OCI-LY7 (cell line): ENCODE measurements at regions not wholly inside any gene's neighbourhood (a gene's known extent, or its start where the extent isn't known, plus 50 kb on each side); places are given as distances from the start of the nearest gene placed in this dataset.

Experiments used
- CTCF ChIP-seq: fragments of 200-600 bp; sonication (generic); conservative IDR thresholded peaks from 2 replicates; pipeline ENCODE4 v1.5.1; 2014; ENCODE audit warnings: mild to moderate bottlenecking, antibody characterized with exemption, low read length, moderate library complexity, mixed read lengths
- EZH2phosphoT487 ChIP-seq: fragments of 200-600 bp; sonication (generic); IDR thresholded peaks from 2 replicates; pipeline ENCODE4 v1.6.1; 2018; ENCODE audit warnings: low read depth, borderline replicate concordance, mild to moderate bottlenecking, mixed run types, antibody characterized with exemption, low read length, moderate library complexity, mixed read lengths

GRCh38 chr12:130216031-130216430 is 53.8 kb downstream of the FZD10 start:
- TF ChIP-seq CTCF (no peak), EZH2phosphoT487 (no peak)
